Panc1 (cell line): ENCODE measurements at regions not wholly inside any gene's neighbourhood (a gene's known extent, or its start where the extent isn't known, plus 50 kb on each side); places are given as distances from the start of the nearest gene placed in this dataset.
"Not testable (repeated sequence)": the region's sequence is repeated elsewhere in the genome, so short reads cannot be mapped to it uniquely, and the experiment has no call there.

Experiments
- ATAC-seq: fragments of 200-7000 bp; cut with Tn5 transposase; 2 replicates; pipeline ENCODE4 v1.9.1; 2020; ENCODE audit warnings: mild to moderate bottlenecking, moderate library complexity
- BruUV-seq: library from RNA; stranded (reverse); fragments of 400-500 nt; replicated peaks from 2 replicates; lab custom pipeline; 2021; lab: Mats Ljungman, UMichigan
- CTCF ChIA-PET: fragments of 300-600 bp; sonication (Branson Sonifier 250); formaldehyde crosslinking; loops from one replicate; lab custom pipeline; 2022; ENCODE audit warnings: antibody characterized with exemption; lab: Charles Lee
- POLR2A ChIA-PET: fragments of 300-600 bp; sonication (Branson Sonifier 250); formaldehyde crosslinking; loops from one replicate; lab custom pipeline; 2022; ENCODE audit warnings: antibody characterized with exemption; lab: Charles Lee
- DNase-seq: peaks from one replicate; pipeline ENCODE4 v3.0.0-alpha.2; 2010; ENCODE audit warnings: low read depth, low spot score
- H3K27ac ChIP-seq: 2 replicates; pipeline ENCODE4 v1.5.1; 2011; ENCODE audit warnings: mild to moderate bottlenecking, low read length, inconsistent platforms
- H3K27me3 ChIP-seq: fragments of 200-500 bp; sonication (Bioruptor generic); 2 replicates; pipeline ENCODE4 v1.6.0; 2014; ENCODE audit warnings: low read length, inconsistent platforms; ENCODE audit not compliant: control insufficient read depth, insufficient read depth
- H3K36me3 ChIP-seq: fragments of 200-500 bp; sonication (Bioruptor generic); 2 replicates; pipeline ENCODE4 v1.5.1; 2014; ENCODE audit warnings: inconsistent platforms, mild to moderate bottlenecking, low read length, moderate library complexity; ENCODE audit not compliant: control insufficient read depth, insufficient read depth
- H3K4me1 ChIP-seq: 2 replicates; pipeline ENCODE4 v1.5.1; 2011; ENCODE audit warnings: inconsistent platforms, mild to moderate bottlenecking, low read length, moderate library complexity; ENCODE audit not compliant: control insufficient read depth, insufficient read depth
- H3K4me3 ChIP-seq, 2 experiments: 2 replicates each; pipeline ENCODE4 v1.5.1; 2011 to 2012; ENCODE audit warnings: low read depth in 2 of 2, low read length in 2 of 2, mild to moderate bottlenecking in 2 of 2, inconsistent platforms in 1 of 2, moderate library complexity in 1 of 2
- H3K9me3 ChIP-seq: fragments of 200-500 bp; sonication (Bioruptor generic); 2 replicates; pipeline ENCODE4 v1.5.1; 2014; ENCODE audit warnings: low read depth, mild to moderate bottlenecking, inconsistent platforms, low read length, moderate library complexity; ENCODE audit not compliant: control insufficient read depth, insufficient read depth
- POLR2AphosphoS5 ChIP-seq: IDR thresholded peaks from 2 replicates; pipeline ENCODE4 v1.6.1; 2012; ENCODE audit warnings: mild to moderate bottlenecking, low read depth, low read length, moderate library complexity
- REST ChIP-seq, 2 experiments: IDR thresholded peaks; 2 replicates each; pipeline ENCODE4 v1.6.1; 2011 to 2012; ENCODE audit warnings: low read depth in 2 of 2, control low read depth in 1 of 2, low read length in 1 of 2, mild to moderate bottlenecking in 1 of 2, moderate library complexity in 1 of 2; ENCODE audit not compliant: insufficient read depth in 1 of 2
- SIN3A ChIP-seq: IDR thresholded peaks from 2 replicates; pipeline ENCODE4 v1.6.1; 2012; ENCODE audit warnings: low read depth, mild to moderate bottlenecking, low read length, moderate library complexity, borderline replicate concordance; ENCODE audit not compliant: insufficient read depth
- TCF7L2 ChIP-seq: IDR thresholded peaks from 2 replicates; pipeline ENCODE4 v1.6.1; 2011; ENCODE audit warnings: mild to moderate bottlenecking, low read depth, low read length, inconsistent platforms
- in situ Hi-C: cut with HindIII; loops from 2 replicates; pipeline ENCODE4 v1.10.0; 2016; ENCODE audit warnings: low sequenced_read_pairs, low pct_unique_long_range_greater_than_20kb
- intact Hi-C: fragments of 100-400 bp; cut with micrococcal nuclease; formaldehyde crosslinking; loops from one replicate; pipeline ENCODE4 v1.10.0; 2022; ENCODE audit not compliant: unreplicated experiment
- TF ChIP-seq, protein P1 (sequence below): fragments of 450-650 bp; IDR thresholded peaks from 2 replicates; pipeline ENCODE4 v1.5.1; 2017; ENCODE audit warnings: mild to moderate bottlenecking

DNA sequence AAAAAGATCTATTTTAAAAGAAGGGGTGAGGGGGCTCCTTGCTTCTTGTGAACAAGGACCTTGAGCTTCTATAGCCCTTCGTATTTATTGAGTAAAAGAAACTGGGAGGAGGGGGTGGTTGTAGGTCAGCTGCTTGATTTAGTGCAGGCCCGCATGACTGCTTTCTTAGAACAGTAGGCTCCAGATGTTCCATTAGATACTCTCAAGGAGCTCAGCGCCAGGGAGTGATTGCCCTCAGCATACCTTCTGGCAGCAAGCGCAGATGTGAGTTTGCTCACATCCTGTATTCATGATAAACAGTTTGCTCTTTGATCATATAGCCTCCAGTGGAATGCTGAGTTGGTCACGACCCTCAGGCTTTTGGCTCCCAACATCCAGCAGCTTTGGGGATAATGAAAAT lies 108.9 kb upstream of the XPO1 start:
- Histone ChIP-seq H3K36me3 (no peaks in the 10 kb centered on the region), H3K27me3 (no peaks in the 10 kb centered on the region), H3K27ac (no peak overlapping the region), H3K4me3 (no peak overlapping the region), H3K4me1 (no peaks in the 10 kb centered on the region), H3K9me3 (no peaks in the 10 kb centered on the region)
- ChIA-PET CTCF (no interaction called here), POLR2A (no interaction called here)
- in situ Hi-C loops, result no loop called here
- TF ChIP-seq, protein P1, sequence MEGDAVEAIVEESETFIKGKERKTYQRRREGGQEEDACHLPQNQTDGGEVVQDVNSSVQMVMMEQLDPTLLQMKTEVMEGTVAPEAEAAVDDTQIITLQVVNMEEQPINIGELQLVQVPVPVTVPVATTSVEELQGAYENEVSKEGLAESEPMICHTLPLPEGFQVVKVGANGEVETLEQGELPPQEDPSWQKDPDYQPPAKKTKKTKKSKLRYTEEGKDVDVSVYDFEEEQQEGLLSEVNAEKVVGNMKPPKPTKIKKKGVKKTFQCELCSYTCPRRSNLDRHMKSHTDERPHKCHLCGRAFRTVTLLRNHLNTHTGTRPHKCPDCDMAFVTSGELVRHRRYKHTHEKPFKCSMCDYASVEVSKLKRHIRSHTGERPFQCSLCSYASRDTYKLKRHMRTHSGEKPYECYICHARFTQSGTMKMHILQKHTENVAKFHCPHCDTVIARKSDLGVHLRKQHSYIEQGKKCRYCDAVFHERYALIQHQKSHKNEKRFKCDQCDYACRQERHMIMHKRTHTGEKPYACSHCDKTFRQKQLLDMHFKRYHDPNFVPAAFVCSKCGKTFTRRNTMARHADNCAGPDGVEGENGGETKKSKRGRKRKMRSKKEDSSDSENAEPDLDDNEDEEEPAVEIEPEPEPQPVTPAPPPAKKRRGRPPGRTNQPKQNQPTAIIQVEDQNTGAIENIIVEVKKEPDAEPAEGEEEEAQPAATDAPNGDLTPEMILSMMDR, result no peak
- no peak for TF ChIP-seq TCF7L2
- TF ChIP-seq REST (IDR thresholded peaks at IDR 0.05; ENCODE audit: insufficient read depth in 1 of 2, low read depth in 2 of 2, low read length in 1 of 2), result no peak
- TF ChIP-seq POLR2AphosphoS5, result no peak
- TF ChIP-seq SIN3A, result no peak
- intact Hi-C loops, result no loop called here
- no peak for ATAC-seq
- no TSS peak for BruUV-seq
- DNase-seq, result no peak

- BruUV-seq, result no TSS peak
- Histone ChIP-seq H3K4me1 (no peaks in the 10 kb centered on the region), H3K27ac (no peak overlapping the region), H3K27me3 (no peaks in the 10 kb centered on the region), H3K9me3 (no peaks in the 10 kb centered on the region), H3K36me3 (no peaks in the 10 kb centered on the region), H3K4me3 (no peak overlapping the region)
- ChIA-PET CTCF (no interaction called here), POLR2A (no interaction called here)
- TF ChIP-seq POLR2AphosphoS5 (no peak), SIN3A (no peak), TCF7L2 (no peak), REST (IDR thresholded peaks at IDR 0.05; ENCODE audit: insufficient read depth in 1 of 2, low read depth in 2 of 2, low read length in 1 of 2) (no peak)
- TF ChIP-seq, protein P1, result no peak
- in situ Hi-C loops (no loop called here), intact Hi-C loops (no loop called here)
- no peak for DNase-seq
- no peak for ATAC-seq
Measured at GRCh38 chr2:61645911-61646310, 107.8 kb upstream of the XPO1 start.

DNA sequence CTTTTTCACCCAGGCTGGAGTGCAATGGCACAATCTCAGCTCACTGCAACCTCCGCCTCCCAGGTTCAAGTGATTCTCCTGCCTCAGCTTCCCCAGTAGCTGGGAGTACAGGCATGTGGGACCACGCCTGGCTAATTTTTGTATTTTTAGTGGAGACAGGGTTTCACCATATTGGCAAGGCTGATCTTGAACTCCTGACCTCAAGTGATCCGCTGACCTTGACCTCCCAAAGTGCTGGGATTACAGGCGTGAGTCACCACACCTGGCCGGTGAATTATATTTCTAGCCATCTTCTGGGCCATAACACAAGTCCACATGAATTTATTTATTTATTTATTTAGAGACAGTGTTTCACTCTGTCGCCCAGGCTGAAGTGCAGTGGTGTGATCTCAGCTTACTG lies 105.0 kb upstream of the XPO1 start:
- in situ Hi-C loops, H3K36me3 ChIP-seq: not testable (repeated sequence)

More for the DNA sequence above, 105.0 kb upstream of the XPO1 start:
- intact Hi-C loops, CTCF ChIA-PET, POLR2A ChIA-PET, H3K27ac ChIP-seq, H3K4me3 ChIP-seq, H3K9me3 ChIP-seq, ATAC-seq, BruUV-seq, DNase-seq, H3K27me3 ChIP-seq, H3K4me1 ChIP-seq: not testable (repeated sequence)
